ENCODE measurements at regions not wholly inside any gene's neighbourhood (a gene's known extent, or its start where the extent isn't known, plus 50 kb on each side); places are given as distances from the start of the nearest gene placed in this dataset.

DNA sequence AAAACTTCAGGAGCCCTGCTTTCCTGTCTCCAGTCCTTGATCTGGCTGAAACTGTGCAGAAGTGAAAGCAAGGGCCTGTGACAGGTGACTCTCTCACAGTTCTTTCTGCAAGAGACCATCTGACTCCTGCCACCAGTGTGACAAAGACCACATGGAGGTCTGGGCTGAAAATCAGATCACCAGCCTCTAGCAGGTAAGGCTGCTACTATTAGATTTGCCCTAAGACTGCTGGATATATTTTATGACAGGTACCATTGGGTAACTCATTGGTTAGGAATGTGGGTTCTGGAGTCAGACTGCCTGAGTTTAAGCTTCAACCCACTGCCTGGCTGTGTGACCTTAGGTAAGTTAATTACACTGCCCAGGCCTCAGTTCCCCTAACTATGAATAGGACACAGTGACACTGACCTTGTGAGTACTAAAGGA is 163.3 kb upstream of the SLC7A11 start:
- no peak overlapping the region for H3K9ac ChIP-seq (ENCODE audit: low read length)
- H3K9me3 ChIP-seq (ENCODE audit: control insufficient read depth, low read length), result no peaks in the 10 kb centered on the region
- H3K27me3 ChIP-seq (replicated peaks; ENCODE audit: control insufficient read depth, insufficient read depth, low read length), result no peaks in the 10 kb centered on the region
- H3K4me1 ChIP-seq (ENCODE audit: control insufficient read depth, insufficient read depth, low read length), result peaks cover 25% of the 10 kb centered on the region
- peak; percentile 6 for DNase-seq (ENCODE audit: low read depth)
- H3K36me3 ChIP-seq (ENCODE audit: control insufficient read depth, insufficient read depth, low read length, severe bottlenecking), result no peaks in the 10 kb centered on the region
- no peak overlapping the region for H3K4me3 ChIP-seq (ENCODE audit: low read length)

- no peaks in the 10 kb centered on the region for H3K9me3 ChIP-seq (ENCODE audit: control insufficient read depth, low read length)
- H3K4me3 ChIP-seq (ENCODE audit: low read length), result no peak overlapping the region
- H3K36me3 ChIP-seq (ENCODE audit: control insufficient read depth, insufficient read depth, low read length, severe bottlenecking), result no peaks in the 10 kb centered on the region
- peaks cover 25% of the 10 kb centered on the region for H3K4me1 ChIP-seq (ENCODE audit: control insufficient read depth, insufficient read depth, low read length)
- no peak overlapping the region for H3K9ac ChIP-seq (ENCODE audit: low read length)
- DNase-seq (ENCODE audit: low read depth), result no peak
- no peaks in the 10 kb centered on the region for H3K27me3 ChIP-seq (replicated peaks; ENCODE audit: control insufficient read depth, insufficient read depth, low read length)
Measured at GRCh38 chr4:138404801-138405200, 162.7 kb upstream of the SLC7A11 start.

- no peak overlapping the region for H3K4me3 ChIP-seq (ENCODE audit: low read length)
- no peaks in the 10 kb centered on the region for H3K9me3 ChIP-seq (ENCODE audit: control insufficient read depth, low read length)
- no peaks in the 10 kb centered on the region for H3K27me3 ChIP-seq (replicated peaks; ENCODE audit: control insufficient read depth, insufficient read depth, low read length)
- H3K9ac ChIP-seq (ENCODE audit: low read length), result no peak overlapping the region
- H3K36me3 ChIP-seq (ENCODE audit: control insufficient read depth, insufficient read depth, low read length, severe bottlenecking), result no peaks in the 10 kb centered on the region
- no peak for DNase-seq (ENCODE audit: low read depth)
- peaks cover 25% of the 10 kb centered on the region for H3K4me1 ChIP-seq (ENCODE audit: control insufficient read depth, insufficient read depth, low read length)
Measured at GRCh38 chr4:138404251-138404650, 162.1 kb upstream of the SLC7A11 start.

- Histone ChIP-seq H3K4me1 (ENCODE audit: control insufficient read depth, insufficient read depth, low read length) (peaks cover 14% of the 10 kb centered on the region), H3K27me3 (replicated peaks; ENCODE audit: control insufficient read depth, insufficient read depth, low read length) (no peaks in the 10 kb centered on the region)
- DNase-seq (ENCODE audit: low read depth), result no peak
Measured at GRCh38 chr4:138401334-138401733, 159.2 kb upstream of the SLC7A11 start.

DNA sequence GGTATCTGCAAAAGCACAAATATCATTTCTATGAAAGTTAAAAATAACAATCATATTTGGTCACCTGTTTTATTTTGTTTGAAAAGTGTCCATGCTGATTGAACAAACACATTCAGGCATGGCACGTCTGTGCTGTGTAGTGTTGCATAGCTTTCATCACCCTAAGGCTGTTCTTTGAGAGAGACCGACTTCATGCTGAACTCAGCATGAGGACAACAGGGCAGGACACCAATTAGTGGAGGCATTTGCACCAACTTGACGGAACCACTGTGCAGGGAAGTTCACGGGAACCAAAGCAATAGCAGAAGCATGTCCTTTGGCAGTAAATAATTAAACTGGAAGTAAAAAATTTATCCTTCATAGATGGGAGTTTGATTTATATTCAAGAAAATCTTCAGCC is 158.4 kb upstream of the SLC7A11 start:
- Histone ChIP-seq H3K4me1 (ENCODE audit: control insufficient read depth, insufficient read depth, low read length) (peaks cover 6% of the 10 kb centered on the region), H3K36me3 (ENCODE audit: control insufficient read depth, insufficient read depth, low read length, severe bottlenecking) (no peaks in the 10 kb centered on the region), H3K27me3 (replicated peaks; ENCODE audit: control insufficient read depth, insufficient read depth, low read length) (no peaks in the 10 kb centered on the region), H3K9ac (ENCODE audit: low read length) (no peak overlapping the region), H3K4me3 (ENCODE audit: low read length) (no peak overlapping the region), H3K9me3 (ENCODE audit: control insufficient read depth, low read length) (no peaks in the 10 kb centered on the region)
- no peak for DNase-seq (ENCODE audit: low read depth)

More at GRCh38 chr4:138401334-138401733, 159.2 kb upstream of the SLC7A11 start:
- H3K36me3 ChIP-seq (ENCODE audit: control insufficient read depth, insufficient read depth, low read length, severe bottlenecking), result no peaks in the 10 kb centered on the region
- no peak overlapping the region for H3K4me3 ChIP-seq (ENCODE audit: low read length)
- no peaks in the 10 kb centered on the region for H3K9me3 ChIP-seq (ENCODE audit: control insufficient read depth, low read length)
- H3K9ac ChIP-seq (ENCODE audit: low read length), result no peak overlapping the region

DNA sequence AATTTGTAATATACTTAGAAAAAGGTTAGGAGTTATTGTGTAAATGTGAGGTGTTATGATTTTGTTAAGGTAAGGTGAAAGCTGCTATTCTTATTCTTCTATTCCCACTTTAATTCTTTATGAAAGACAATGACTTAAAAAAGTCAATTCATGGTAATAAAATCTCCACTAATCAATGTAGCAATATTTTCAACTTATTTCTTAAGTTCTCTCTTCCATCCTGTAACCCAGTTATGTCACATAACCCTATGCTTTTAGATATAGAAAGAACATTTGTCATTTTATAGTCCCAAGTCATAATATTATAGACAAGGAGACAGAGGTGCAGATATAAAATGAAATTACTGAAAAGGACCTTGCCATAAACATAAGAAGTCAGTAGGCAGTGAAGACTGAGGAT is 157.9 kb upstream of the SLC7A11 start:
- H3K36me3 ChIP-seq (ENCODE audit: control insufficient read depth, insufficient read depth, low read length, severe bottlenecking), result no peaks in the 10 kb centered on the region
- DNase-seq (ENCODE audit: low read depth), result no peak
- H3K9me3 ChIP-seq (ENCODE audit: control insufficient read depth, low read length), result no peaks in the 10 kb centered on the region
- no peak overlapping the region for H3K9ac ChIP-seq (ENCODE audit: low read length)
- H3K27me3 ChIP-seq (replicated peaks; ENCODE audit: control insufficient read depth, insufficient read depth, low read length), result no peaks in the 10 kb centered on the region
- H3K4me1 ChIP-seq (ENCODE audit: control insufficient read depth, insufficient read depth, low read length), result peaks cover under 1% of the 10 kb centered on the region
- no peak overlapping the region for H3K4me3 ChIP-seq (ENCODE audit: low read length)

- Histone ChIP-seq H3K4me3 (ENCODE audit: low read length) (no peak overlapping the region), H3K9ac (ENCODE audit: low read length) (no peak overlapping the region), H3K27me3 (replicated peaks; ENCODE audit: control insufficient read depth, insufficient read depth, low read length) (no peaks in the 10 kb centered on the region), H3K9me3 (ENCODE audit: control insufficient read depth, low read length) (no peaks in the 10 kb centered on the region), H3K4me1 (ENCODE audit: control insufficient read depth, insufficient read depth, low read length) (no peaks in the 10 kb centered on the region), H3K36me3 (ENCODE audit: control insufficient read depth, insufficient read depth, low read length, severe bottlenecking) (no peaks in the 10 kb centered on the region)
- no peak for DNase-seq (ENCODE audit: low read depth)
Measured at GRCh38 chr4:138399081-138399480, 156.9 kb upstream of the SLC7A11 start.

- no peaks in the 10 kb centered on the region for H3K9me3 ChIP-seq (ENCODE audit: control insufficient read depth, low read length)
- no peaks in the 10 kb centered on the region for H3K27me3 ChIP-seq (replicated peaks; ENCODE audit: control insufficient read depth, insufficient read depth, low read length)
- no peaks in the 10 kb centered on the region for H3K4me1 ChIP-seq (ENCODE audit: control insufficient read depth, insufficient read depth, low read length)
- H3K36me3 ChIP-seq (ENCODE audit: control insufficient read depth, insufficient read depth, low read length, severe bottlenecking), result no peaks in the 10 kb centered on the region
- H3K4me3 ChIP-seq (ENCODE audit: low read length), result no peak overlapping the region
- no peak overlapping the region for H3K9ac ChIP-seq (ENCODE audit: low read length)
- no peak for DNase-seq (ENCODE audit: low read depth)
Measured at GRCh38 chr4:138398322-138398721, 156.2 kb upstream of the SLC7A11 start.

GRCh38 chr4:138393886-138394610 is 151.9 kb upstream of the SLC7A11 start:
- no peak overlapping the region for H3K4me3 ChIP-seq (ENCODE audit: low read length)
- no peaks in the 10 kb centered on the region for H3K36me3 ChIP-seq (ENCODE audit: control insufficient read depth, insufficient read depth, low read length, severe bottlenecking)
- H3K9ac ChIP-seq (ENCODE audit: low read length), result no peak overlapping the region
- DNase-seq (ENCODE audit: low read depth), result no peak
- H3K9me3 ChIP-seq (ENCODE audit: control insufficient read depth, low read length), result no peaks in the 10 kb centered on the region
- no peaks in the 10 kb centered on the region for H3K27me3 ChIP-seq (replicated peaks; ENCODE audit: control insufficient read depth, insufficient read depth, low read length)
- no peaks in the 10 kb centered on the region for H3K4me1 ChIP-seq (ENCODE audit: control insufficient read depth, insufficient read depth, low read length)

GRCh38 chr4:138392751-138393308 is 150.7 kb upstream of the SLC7A11 start:
- no peaks in the 10 kb centered on the region for H3K36me3 ChIP-seq (ENCODE audit: control insufficient read depth, insufficient read depth, low read length, severe bottlenecking)
- no peak overlapping the region for H3K9ac ChIP-seq (ENCODE audit: low read length)
- H3K4me3 ChIP-seq (ENCODE audit: low read length), result no peak overlapping the region
- no peaks in the 10 kb centered on the region for H3K27me3 ChIP-seq (replicated peaks; ENCODE audit: control insufficient read depth, insufficient read depth, low read length)
- no peaks in the 10 kb centered on the region for H3K9me3 ChIP-seq (ENCODE audit: control insufficient read depth, low read length)
- no peak for DNase-seq (ENCODE audit: low read depth)
- no peaks in the 10 kb centered on the region for H3K4me1 ChIP-seq (ENCODE audit: control insufficient read depth, insufficient read depth, low read length)

GRCh38 chr4:138389976-138390685 is 148.0 kb upstream of the SLC7A11 start:
- no peaks in the 10 kb centered on the region for H3K9me3 ChIP-seq (ENCODE audit: control insufficient read depth, low read length)
- no peaks in the 10 kb centered on the region for H3K27me3 ChIP-seq (replicated peaks; ENCODE audit: control insufficient read depth, insufficient read depth, low read length)
- no peak overlapping the region for H3K4me3 ChIP-seq (ENCODE audit: low read length)
- no peak overlapping the region for H3K9ac ChIP-seq (ENCODE audit: low read length)
- no peak for DNase-seq (ENCODE audit: low read depth)
- no peaks in the 10 kb centered on the region for H3K36me3 ChIP-seq (ENCODE audit: control insufficient read depth, insufficient read depth, low read length, severe bottlenecking)
- no peaks in the 10 kb centered on the region for H3K4me1 ChIP-seq (ENCODE audit: control insufficient read depth, insufficient read depth, low read length)
